IMR-90 (cell line): ENCODE measurements at regions not wholly inside any gene's neighbourhood (a gene's known extent, or its start where the extent isn't known, plus 50 kb on each side); places are given as distances from the start of the nearest gene placed in this dataset.

Source experiments
- ATAC-seq: fragments of 200-7000 bp; cut with Tn5 transposase; 2 replicates; pipeline ENCODE4 v1.9.1; 2020; ENCODE audit warnings: low read depth, mild to moderate bottlenecking, moderate library complexity
- BruUV-seq: library from RNA; stranded (reverse); fragments of 400-500 nt; replicated peaks from 2 replicates; lab custom pipeline; 2021; lab: Mats Ljungman, UMichigan
- CTCF ChIA-PET: fragments of 300-600 bp; formaldehyde crosslinking; extraction: SDS; loops from one replicate; lab custom pipeline; 2021; ENCODE audit warnings: antibody characterized with exemption; lab: Yijun Ruan, JAX
- POLR2A ChIA-PET: fragments of 300-600 bp; sonication (Branson Sonifier 250); formaldehyde crosslinking; loops from one replicate; lab custom pipeline; 2022; ENCODE audit warnings: antibody characterized with exemption; ENCODE audit not compliant: unreplicated experiment; lab: Charles Lee
- DNase-seq: peaks from one replicate; pipeline ENCODE4 v3.0.0; 2013
- H2AFZ ChIP-seq: replicated peaks from 2 replicates; pipeline ENCODE3; 2013; ENCODE audit warnings: low read length, mild to moderate bottlenecking; ENCODE audit not compliant: poor library complexity
- H2AK5ac ChIP-seq: 2 replicates; pipeline ENCODE4 v1.6.1; 2013; ENCODE audit warnings: low read depth, low read length, inconsistent platforms
- H2AK9ac ChIP-seq: replicated peaks from 2 replicates; pipeline ENCODE3; 2013; ENCODE audit warnings: mild to moderate bottlenecking, low read depth, low read length, moderate library complexity; ENCODE audit not compliant: poor library complexity
- H2BK120ac ChIP-seq: 2 replicates; pipeline ENCODE4 v1.6.1; 2013; ENCODE audit warnings: low read depth, low read length, inconsistent platforms
- H2BK15ac ChIP-seq: 3 replicates; pipeline ENCODE4 v1.6.1; 2013; ENCODE audit warnings: low read depth, low read length, inconsistent platforms
- H2BK20ac ChIP-seq: 2 replicates; pipeline ENCODE4 v1.6.1; 2013; ENCODE audit warnings: low read depth, mild to moderate bottlenecking, inconsistent platforms, low read length, moderate library complexity
- H2BK5ac ChIP-seq: 2 replicates; pipeline ENCODE4 v1.6.1; 2013; ENCODE audit warnings: mild to moderate bottlenecking, low read depth, low read length, inconsistent platforms; ENCODE audit not compliant: poor library complexity, severe bottlenecking
- H3K14ac ChIP-seq: replicated peaks from 2 replicates; pipeline ENCODE4 v1.6.1; 2013; ENCODE audit warnings: low read depth, low read length, inconsistent platforms
- H3K18ac ChIP-seq: 2 replicates; pipeline ENCODE4 v1.6.1; 2013; ENCODE audit warnings: low read depth, low read length, control low read depth
- H3K23ac ChIP-seq: 2 replicates; pipeline ENCODE4 v1.6.1; 2013; ENCODE audit warnings: low read depth, low read length, inconsistent platforms
- H3K27ac ChIP-seq: 2 replicates; pipeline ENCODE4 v1.5.1; 2013; ENCODE audit warnings: mild to moderate bottlenecking, control low read depth, low read length; ENCODE audit not compliant: insufficient read depth
- H3K27me3 ChIP-seq: 2 replicates; pipeline ENCODE4 v1.6.1; 2013; ENCODE audit warnings: low read length; ENCODE audit not compliant: control insufficient read depth, insufficient read depth
- H3K36me3 ChIP-seq: 2 replicates; pipeline ENCODE4 v1.6.1; 2013; ENCODE audit warnings: low read length, mixed read lengths; ENCODE audit not compliant: control insufficient read depth, insufficient read depth
- H3K4ac ChIP-seq: 2 replicates; pipeline ENCODE4 v1.6.1; 2013; ENCODE audit warnings: low read depth, low read length, inconsistent platforms
- H3K4me1 ChIP-seq: 2 replicates; pipeline ENCODE4 v1.6.1; 2013; ENCODE audit warnings: low read length, mixed read lengths; ENCODE audit not compliant: control insufficient read depth, insufficient read depth
- H3K4me2 ChIP-seq: 2 replicates; pipeline ENCODE4 v1.6.1; 2013; ENCODE audit warnings: low read depth, mild to moderate bottlenecking, control low read depth, low read length, moderate library complexity
- H3K4me3 ChIP-seq: 2 replicates; pipeline ENCODE4 v1.5.1; 2013; ENCODE audit warnings: low read depth, mild to moderate bottlenecking, control low read depth, low read length, moderate library complexity; ENCODE audit not compliant: insufficient read depth
- H3K56ac ChIP-seq: 2 replicates; pipeline ENCODE4 v1.6.1; 2013; ENCODE audit warnings: low read length, inconsistent platforms; ENCODE audit not compliant: insufficient read depth; ENCODE audit errors: extremely low read depth
- H3K79me1 ChIP-seq, 2 experiments: 2 replicates each; pipeline ENCODE4 v1.6.1; 2013; ENCODE audit warnings: low read length in 2 of 2, inconsistent platforms in 1 of 2, low read depth in 1 of 2
- H3K9ac ChIP-seq: 2 replicates; pipeline ENCODE4 v1.6.1; 2013; ENCODE audit warnings: low read depth, low read length, control low read depth
- H3K9me1 ChIP-seq: 2 replicates; pipeline ENCODE4 v1.6.1; 2013; ENCODE audit warnings: low read length, inconsistent platforms; ENCODE audit not compliant: insufficient read depth
- H3K9me3 ChIP-seq: 2 replicates; pipeline ENCODE4 v1.6.1; 2013; ENCODE audit warnings: low read length; ENCODE audit not compliant: control insufficient read depth, insufficient read depth
- H4K20me1 ChIP-seq: 2 replicates; pipeline ENCODE4 v1.6.1; 2013; ENCODE audit warnings: low read length, inconsistent platforms; ENCODE audit not compliant: insufficient read depth
- H4K5ac ChIP-seq: 2 replicates; pipeline ENCODE4 v1.6.1; 2013; ENCODE audit warnings: mild to moderate bottlenecking, low read depth, low read length, control low read depth
- H4K8ac ChIP-seq, 2 experiments: 2 replicates each; pipeline ENCODE4 v1.6.1; 2013; ENCODE audit warnings: low read depth in 2 of 2, low read length in 2 of 2, control low read depth in 1 of 2, inconsistent platforms in 1 of 2
- H4K91ac ChIP-seq: 2 replicates; pipeline ENCODE4 v1.6.1; 2013; ENCODE audit warnings: low read depth, low read length, inconsistent platforms; ENCODE audit not compliant: insufficient read depth
- BHLHE40 ChIP-seq: fragments of 150-350 bp; IDR thresholded peaks from 2 replicates; pipeline ENCODE4 v1.6.1; 2016; ENCODE audit warnings: mild to moderate bottlenecking, low read depth, low read length
- CEBPB ChIP-seq: IDR thresholded peaks from 2 replicates; pipeline ENCODE4 v1.6.1; 2012; ENCODE audit warnings: low read depth, low read length, improper control_type of control experiment
- CHD1 ChIP-seq: IDR thresholded peaks from 2 replicates; pipeline ENCODE4 v1.6.1; 2012; ENCODE audit warnings: low read depth, low read length, improper control_type of control experiment
- CTCF ChIP-seq: conservative IDR thresholded peaks from 2 replicates; pipeline ENCODE4 v1.5.1; 2012; ENCODE audit warnings: mild to moderate bottlenecking, low read depth, low read length, improper control_type of control experiment
- ELK1 ChIP-seq: fragments of 150-350 bp; IDR thresholded peaks from 2 replicates; pipeline ENCODE4 v1.6.1; 2016; ENCODE audit warnings: low read depth, mild to moderate bottlenecking, low read length, moderate library complexity, borderline replicate concordance
- MAFK ChIP-seq: IDR thresholded peaks from 2 replicates; pipeline ENCODE4 v1.6.1; 2012; ENCODE audit warnings: low read depth, low read length, improper control_type of control experiment
- MAZ ChIP-seq: IDR thresholded peaks from 2 replicates; pipeline ENCODE4 v1.6.1; 2012; ENCODE audit warnings: low read depth, mild to moderate bottlenecking, low read length, improper control_type of control experiment, moderate library complexity, borderline replicate concordance
- MXI1 ChIP-seq: IDR thresholded peaks from 2 replicates; pipeline ENCODE4 v1.6.1; 2012; ENCODE audit warnings: low read depth, mild to moderate bottlenecking, low read length, moderate library complexity, borderline replicate concordance
- NFE2L2 ChIP-seq: fragments of 150-350 bp; IDR thresholded peaks from 2 replicates; pipeline ENCODE4 v1.6.1; 2016; ENCODE audit warnings: low read depth, mild to moderate bottlenecking, low read length
- POLR2A ChIP-seq: IDR thresholded peaks from 2 replicates; pipeline ENCODE4 v1.6.1; 2012; ENCODE audit warnings: mild to moderate bottlenecking, low read depth, low read length
- RAD21 ChIP-seq: IDR thresholded peaks from 2 replicates; pipeline ENCODE4 v1.6.1; 2012; ENCODE audit warnings: low read length, improper control_type of control experiment
- RCOR1 ChIP-seq: IDR thresholded peaks from 2 replicates; pipeline ENCODE4 v1.6.1; 2012; ENCODE audit warnings: mild to moderate bottlenecking, low read length, improper control_type of control experiment; ENCODE audit not compliant: insufficient replicate concordance
- RFX5 ChIP-seq: IDR thresholded peaks from 2 replicates; pipeline ENCODE4 v1.8.0; 2012; ENCODE audit warnings: low read depth, mild to moderate bottlenecking, low read length, moderate library complexity
- SMC3 ChIP-seq: fragments of 150-350 bp; IDR thresholded peaks from 2 replicates; pipeline ENCODE4 v1.6.1; 2016; ENCODE audit warnings: low read depth, mild to moderate bottlenecking, antibody characterized with exemption, low read length, moderate library complexity
- USF2 ChIP-seq: fragments of 150-350 bp; IDR thresholded peaks from 2 replicates; pipeline ENCODE4 v1.6.1; 2017; ENCODE audit warnings: mild to moderate bottlenecking, antibody characterized with exemption, low read length, low read depth
- WGBS, 2 experiments: methylation state at CpG; one replicate each; pipeline versions ENCODE4 v1.1.5 to v1.1.7; 2013; ENCODE audit warnings: missing lambda C conversion rate in 2 of 2; ENCODE audit not compliant: insufficient read length in 1 of 2; ENCODE audit errors: extremely low coverage in 2 of 2; 5-methylcytosine and 5-hydroxymethylcytosine counted together
- dilution Hi-C: fragments of 300-500 bp; cut with HindIII; formaldehyde crosslinking; loops from one replicate; pipeline ENCODE4 v1.14.3; 2018; ENCODE audit warnings: low sequenced_read_pairs; ENCODE audit not compliant: unreplicated experiment
- in situ Hi-C: fragments of 300-500 bp; cut with MboI; formaldehyde crosslinking; loops from 3 replicates; pipeline ENCODE4 v1.14.3; 2019; ENCODE audit warnings: low sequenced_read_pairs, inconsistent platforms, mixed read lengths
- intact Hi-C: fragments of 100-400 bp; cut with micrococcal nuclease; formaldehyde crosslinking; loops from 2 replicates; pipeline ENCODE4 v1.10.0; 2022

GRCh38 chr14:83260751-83261150 is 1727.1 kb upstream of the SEL1L start:
- no peaks in the 10 kb centered on the region for H3K79me1 ChIP-seq
- no peak overlapping the region for H3K23ac ChIP-seq
- no peak overlapping the region for H4K5ac ChIP-seq
- H3K4me3 ChIP-seq: no peak overlapping the region
- no peaks in the 10 kb centered on the region for H3K27me3 ChIP-seq
- H3K36me3 ChIP-seq: no peaks in the 10 kb centered on the region
- no peak overlapping the region for H2BK20ac ChIP-seq
- no peak overlapping the region for H3K56ac ChIP-seq
- H3K18ac ChIP-seq: no peak overlapping the region
- H3K14ac ChIP-seq: no peak overlapping the region
- H3K9me1 ChIP-seq: no peaks in the 10 kb centered on the region
- peak; percentile 71 for DNase-seq
- H4K8ac ChIP-seq: no peak overlapping the region
- no peak overlapping the region for H2BK15ac ChIP-seq
- H3K27ac ChIP-seq: no peak overlapping the region
- no peak overlapping the region for H2BK5ac ChIP-seq
- no peak overlapping the region for H2BK120ac ChIP-seq
- no peak for ATAC-seq
- H2AFZ ChIP-seq: no peak overlapping the region
- no peak overlapping the region for H3K4ac ChIP-seq
- ChIA-PET CTCF (no interaction called here), POLR2A (no interaction called here)
- no peak for TF ChIP-seq RAD21
- TF ChIP-seq MXI1: no peak
- no peak for TF ChIP-seq NFE2L2
- no peak for TF ChIP-seq SMC3
- TF ChIP-seq RFX5: no peak
- TF ChIP-seq CHD1: no peak
- no peak for TF ChIP-seq MAFK
- no peak for TF ChIP-seq USF2
- no peak for TF ChIP-seq CTCF
- no peak for TF ChIP-seq BHLHE40
- TF ChIP-seq ELK1: no peak
- TF ChIP-seq POLR2A: no peak
- no peak for TF ChIP-seq RCOR1
- TF ChIP-seq MAZ: no peak
- TF ChIP-seq CEBPB: no peak
- no peaks in the 10 kb centered on the region for H4K20me1 ChIP-seq
- no CpG with 5 or more reads among the region's 3 CpGs for WGBS, 2 experiments
- H3K4me2 ChIP-seq: no peak overlapping the region
- no peak overlapping the region for H2AK9ac ChIP-seq
- H4K91ac ChIP-seq: no peak overlapping the region
- H3K9me3 ChIP-seq: no peaks in the 10 kb centered on the region
- intact Hi-C loops (no loop called here), in situ Hi-C loops (no loop called here), dilution Hi-C loops (no loop called here)
- H3K4me1 ChIP-seq: no peaks in the 10 kb centered on the region
- BruUV-seq: no TSS peak
- no peak overlapping the region for H3K9ac ChIP-seq
- H2AK5ac ChIP-seq: no peak overlapping the region
